Activated T-helper 17 cell treated with anti-CD3 and anti-CD28 coated beads, Interleukin-2, amount 50 U/mL, for 72 hours (primary cell): ENCODE measurements at regions not wholly inside any gene's neighbourhood (a gene's known extent, or its start where the extent isn't known, plus 50 kb on each side); places are given as distances from the start of the nearest gene placed in this dataset.
"Not testable (repeated sequence)": the region's sequence is repeated elsewhere in the genome, so short reads cannot be mapped to it uniquely, and the experiment has no call there.

Experiments
- ATAC-seq: fragments of 150-1000 bp; cut with Tn5 transposase; replicated peaks from 2 replicates; pipeline ENCODE4 v1.10.0; 2021; ENCODE audit warnings: mild to moderate bottlenecking, moderate library complexity
- H3K27ac Mint-ChIP-seq: one replicate; pipeline ENCODE4 v1.8.0; 2022; ENCODE audit warnings: mixed read lengths
- H3K27me3 Mint-ChIP-seq: one replicate; pipeline ENCODE4 v1.8.0; 2022; ENCODE audit warnings: mixed read lengths
- H3K36me3 Mint-ChIP-seq: one replicate; pipeline ENCODE4 v1.8.0; 2022; ENCODE audit warnings: low read depth, mild to moderate bottlenecking, mixed read lengths
- H3K4me1 Mint-ChIP-seq: one replicate; pipeline ENCODE4 v1.8.0; 2022; ENCODE audit warnings: mixed read lengths
- H3K4me3 Mint-ChIP-seq: one replicate; pipeline ENCODE4 v1.8.0; 2022; ENCODE audit warnings: mild to moderate bottlenecking, mixed read lengths
- H3K9me3 Mint-ChIP-seq: one replicate; pipeline ENCODE4 v1.8.0; 2022; ENCODE audit warnings: mixed read lengths

DNA sequence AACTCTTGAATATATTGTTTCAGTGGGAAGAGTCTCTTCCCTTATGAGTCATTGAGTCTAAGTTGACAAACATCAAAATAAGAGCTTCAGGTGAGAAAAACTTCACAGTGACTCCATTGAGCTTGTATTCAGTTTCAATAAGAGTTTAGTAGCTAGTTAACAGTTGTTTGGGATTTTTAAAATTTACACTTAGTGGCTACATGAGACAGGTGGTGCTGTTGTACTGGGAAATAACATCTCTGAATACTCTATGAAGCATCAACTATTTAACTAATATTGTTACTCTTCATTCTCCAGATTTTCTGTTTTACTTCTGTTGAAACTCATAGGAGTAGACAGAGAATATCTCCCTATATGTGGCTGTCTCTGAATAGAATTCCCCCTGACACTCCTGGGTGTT is 1609.1 kb downstream of the C4orf33 start:
- Mint-ChIP-seq H3K4me3 (no peak overlapping the region), H3K4me1 (no peaks in the 10 kb centered on the region), H3K27ac (no peak overlapping the region), H3K9me3 (peaks cover 7% of the 10 kb centered on the region), H3K36me3 (no peaks in the 10 kb centered on the region), H3K27me3 (no peaks in the 10 kb centered on the region)
- no peak for ATAC-seq

- Mint-ChIP-seq H3K9me3 (peaks cover 13% of the 10 kb centered on the region), H3K4me1 (no peaks in the 10 kb centered on the region), H3K36me3 (no peaks in the 10 kb centered on the region), H3K27ac (no peak overlapping the region), H3K4me3 (no peak overlapping the region), H3K27me3 (no peaks in the 10 kb centered on the region)
- ATAC-seq = no peak
Observed at GRCh38 chr4:130712038-130712437, 1616.1 kb downstream of the C4orf33 start.

- no peaks in the 10 kb centered on the region for H3K27me3 Mint-ChIP-seq
- no peaks in the 10 kb centered on the region for H3K4me1 Mint-ChIP-seq
- H3K9me3 Mint-ChIP-seq = peaks cover 9% of the 10 kb centered on the region
- no peak overlapping the region for H3K4me3 Mint-ChIP-seq
- no peak for ATAC-seq
- H3K27ac Mint-ChIP-seq = no peak overlapping the region
- no peaks in the 10 kb centered on the region for H3K36me3 Mint-ChIP-seq
Observed at GRCh38 chr4:130714006-130714405, 1618.1 kb downstream of the C4orf33 start.

- H3K4me1 Mint-ChIP-seq = no peaks in the 10 kb centered on the region
- H3K36me3 Mint-ChIP-seq = no peaks in the 10 kb centered on the region
- ATAC-seq = no peak
- H3K9me3 Mint-ChIP-seq = peaks cover 3% of the 10 kb centered on the region
- H3K27ac Mint-ChIP-seq = no peak overlapping the region
- H3K27me3 Mint-ChIP-seq = no peaks in the 10 kb centered on the region
- H3K4me3 Mint-ChIP-seq = no peak overlapping the region
Observed at GRCh38 chr4:130722361-130722760, 1626.4 kb downstream of the C4orf33 start.

DNA sequence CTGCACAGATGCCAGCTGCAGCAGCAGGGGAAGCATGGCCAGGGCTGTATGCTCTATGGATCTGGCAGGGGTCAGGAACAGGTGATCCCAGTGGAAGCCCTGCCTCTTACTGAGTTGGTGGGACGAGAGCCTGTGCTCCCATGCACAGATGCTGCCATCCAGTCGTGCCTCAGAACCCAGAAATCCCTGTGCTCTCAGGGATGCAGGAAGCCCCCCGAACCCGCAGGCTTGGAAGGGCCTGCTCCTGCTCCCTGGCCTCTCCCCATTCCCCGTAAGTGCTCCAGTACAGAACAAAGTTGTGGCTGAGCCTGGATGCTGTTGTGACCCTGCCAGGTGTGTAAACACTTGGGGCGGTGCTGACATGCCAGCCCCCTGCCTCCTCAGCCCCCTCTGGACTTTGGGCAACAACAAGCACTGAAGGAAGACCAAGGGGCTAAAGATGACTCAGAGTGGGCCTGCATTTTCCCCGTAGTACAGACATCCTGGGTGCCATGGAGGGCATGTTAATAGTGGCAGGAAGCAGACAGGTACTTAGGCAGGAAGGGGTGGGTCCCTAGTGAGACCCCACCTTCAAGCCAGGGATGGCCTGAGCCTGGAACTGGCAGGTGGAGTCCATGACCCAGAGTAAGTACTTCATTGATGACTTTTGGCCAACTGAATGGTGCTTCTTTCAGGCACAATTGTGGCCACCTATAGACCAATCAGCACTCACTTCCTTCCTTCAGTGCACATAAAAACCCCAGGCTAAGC is 1640.7 kb downstream of the C4orf33 start:
- ATAC-seq = no peak
- Mint-ChIP-seq H3K4me1 (no peaks in the 10 kb centered on the region), H3K9me3 (peaks cover 9% of the 10 kb centered on the region), H3K27me3 (no peaks in the 10 kb centered on the region), H3K36me3 (no peaks in the 10 kb centered on the region), H3K27ac (no peak overlapping the region), H3K4me3 (no peak overlapping the region)

DNA sequence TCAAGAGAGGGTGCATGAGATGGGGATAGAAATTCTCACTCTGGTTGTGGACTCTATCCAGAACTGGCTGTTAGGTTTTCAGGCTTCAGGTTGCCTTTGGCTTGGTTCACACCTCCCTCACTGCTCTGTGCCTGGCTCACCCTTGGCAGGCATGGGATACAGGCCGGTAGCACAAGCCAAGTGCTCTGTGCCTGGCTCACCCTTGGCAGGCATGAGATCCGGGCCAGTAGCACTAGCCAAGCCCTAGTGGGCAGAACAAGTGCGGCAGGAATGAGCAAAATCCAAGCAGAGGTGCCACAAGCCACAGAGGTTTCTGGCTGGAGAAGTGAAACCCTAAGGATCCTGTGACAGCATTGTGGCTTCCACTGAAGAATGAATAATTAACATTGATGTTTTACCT is 1642.3 kb downstream of the C4orf33 start:
- no peak overlapping the region for H3K4me3 Mint-ChIP-seq
- no peaks in the 10 kb centered on the region for H3K27me3 Mint-ChIP-seq
- no peak overlapping the region for H3K27ac Mint-ChIP-seq

DNA sequence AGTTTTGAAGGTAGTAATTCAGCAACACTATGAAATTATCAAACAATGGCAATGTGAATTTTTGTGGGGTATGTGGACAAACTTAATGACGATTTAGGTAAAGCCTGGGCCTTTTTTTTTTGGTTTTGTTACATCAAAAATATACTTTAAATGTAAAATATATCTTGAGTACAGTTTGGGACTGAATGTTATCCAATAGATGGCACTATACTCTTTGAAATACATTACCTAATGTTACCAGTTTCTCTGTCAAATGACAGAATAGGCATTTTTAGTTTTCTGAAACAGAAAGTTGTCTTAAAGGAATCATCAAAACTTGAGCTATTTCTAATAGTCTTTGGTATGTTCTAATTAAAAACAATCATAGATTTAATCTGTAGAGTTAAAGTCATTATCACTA is 1651.9 kb downstream of the C4orf33 start:
- no peak for ATAC-seq
- Mint-ChIP-seq H3K4me3 (no peak overlapping the region), H3K4me1 (no peaks in the 10 kb centered on the region), H3K9me3 (peaks cover 5% of the 10 kb centered on the region), H3K27me3 (no peaks in the 10 kb centered on the region), H3K27ac (no peak overlapping the region), H3K36me3 (no peaks in the 10 kb centered on the region)

More for the DNA sequence above, 1642.3 kb downstream of the C4orf33 start:
- no peak for ATAC-seq
- Mint-ChIP-seq H3K4me1 (no peaks in the 10 kb centered on the region), H3K36me3 (no peaks in the 10 kb centered on the region), H3K9me3 (peaks cover 14% of the 10 kb centered on the region)

DNA sequence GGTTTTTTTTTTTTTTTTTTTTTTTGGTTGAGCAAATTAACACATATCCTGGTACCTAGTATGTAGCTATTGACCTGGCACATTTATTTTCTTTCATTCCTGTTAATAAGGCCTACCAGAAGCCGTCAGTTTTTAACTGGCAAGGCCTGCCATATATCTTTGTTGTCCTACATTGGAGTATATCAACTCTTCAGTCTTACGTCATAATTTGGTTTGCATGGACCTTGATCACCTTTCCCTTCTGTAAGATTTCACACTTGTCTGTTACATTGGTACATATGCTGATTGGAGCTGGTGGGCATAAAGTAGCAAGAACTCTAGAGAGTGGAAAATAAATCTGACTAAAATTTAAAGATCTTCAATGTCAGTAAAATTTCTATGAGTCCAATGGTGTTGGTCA is 1658.0 kb downstream of the C4orf33 start:
- Mint-ChIP-seq H3K4me1 (no peaks in the 10 kb centered on the region), H3K27me3 (no peaks in the 10 kb centered on the region), H3K9me3 (peaks cover 13% of the 10 kb centered on the region), H3K27ac (no peak overlapping the region), H3K36me3 (no peaks in the 10 kb centered on the region), H3K4me3 (no peak overlapping the region)
- no peak for ATAC-seq

- H3K4me3 Mint-ChIP-seq = no peak overlapping the region
- no peak for ATAC-seq
- peaks cover 10% of the 10 kb centered on the region for H3K9me3 Mint-ChIP-seq
- H3K27me3 Mint-ChIP-seq = no peaks in the 10 kb centered on the region
- H3K4me1 Mint-ChIP-seq = no peaks in the 10 kb centered on the region
- H3K36me3 Mint-ChIP-seq = no peaks in the 10 kb centered on the region
- H3K27ac Mint-ChIP-seq = no peak overlapping the region
Observed at GRCh38 chr4:130760246-130760645, 1664.3 kb downstream of the C4orf33 start.

GRCh38 chr4:130767384-130767783 is 1671.4 kb downstream of the C4orf33 start:
- H3K27me3 Mint-ChIP-seq, H3K4me3 Mint-ChIP-seq, H3K36me3 Mint-ChIP-seq, ATAC-seq, H3K27ac Mint-ChIP-seq, H3K4me1 Mint-ChIP-seq: not testable (repeated sequence)
- H3K9me3 Mint-ChIP-seq = peaks cover 28% of the 10 kb centered on the region

DNA sequence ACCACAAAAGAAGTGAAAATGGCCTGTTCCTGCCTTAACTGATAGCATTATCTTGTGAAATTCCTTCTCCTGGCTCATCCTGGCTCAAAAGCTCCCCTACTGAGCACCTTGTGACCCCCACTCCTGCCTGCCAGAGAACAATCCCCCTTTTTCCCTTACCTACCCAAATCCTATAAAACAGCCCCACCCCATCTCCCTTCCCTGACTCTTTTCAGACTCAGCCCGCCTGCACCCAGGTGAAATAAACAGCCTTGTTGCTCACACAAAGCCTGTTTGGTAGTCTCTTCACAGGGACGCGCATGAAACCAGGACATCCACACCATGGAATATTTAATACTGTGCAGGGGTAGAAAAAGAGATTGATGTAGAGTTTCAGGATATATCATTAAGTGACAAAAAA is 1677.0 kb downstream of the C4orf33 start:
- H3K4me1 Mint-ChIP-seq, H3K36me3 Mint-ChIP-seq, H3K27ac Mint-ChIP-seq, H3K4me3 Mint-ChIP-seq, H3K27me3 Mint-ChIP-seq, ATAC-seq: not testable (repeated sequence)
- peaks cover 41% of the 10 kb centered on the region for H3K9me3 Mint-ChIP-seq

- ATAC-seq = no peak
- H3K27ac Mint-ChIP-seq = no peak overlapping the region
- no peaks in the 10 kb centered on the region for H3K4me1 Mint-ChIP-seq
- H3K9me3 Mint-ChIP-seq = peaks cover 14% of the 10 kb centered on the region
- no peak overlapping the region for H3K4me3 Mint-ChIP-seq
- no peaks in the 10 kb centered on the region for H3K27me3 Mint-ChIP-seq
- no peaks in the 10 kb centered on the region for H3K36me3 Mint-ChIP-seq
Observed at GRCh38 chr4:130808492-130808891, 1712.5 kb downstream of the C4orf33 start.

- Mint-ChIP-seq H3K4me3 (no peak overlapping the region), H3K27ac (no peak overlapping the region), H3K27me3 (no peaks in the 10 kb centered on the region), H3K9me3 (peaks cover 22% of the 10 kb centered on the region), H3K4me1 (no peaks in the 10 kb centered on the region), H3K36me3 (no peaks in the 10 kb centered on the region)
- no peak for ATAC-seq
Observed at GRCh38 chr4:130812117-130812765, 1716.3 kb downstream of the C4orf33 start.

GRCh38 chr4:130814896-130815295 is 1718.9 kb downstream of the C4orf33 start:
- H3K4me1 Mint-ChIP-seq = no peaks in the 10 kb centered on the region
- H3K27ac Mint-ChIP-seq = no peak overlapping the region
- ATAC-seq = no peak
- H3K27me3 Mint-ChIP-seq = no peaks in the 10 kb centered on the region
- H3K9me3 Mint-ChIP-seq = peaks cover 14% of the 10 kb centered on the region
- no peak overlapping the region for H3K4me3 Mint-ChIP-seq
- H3K36me3 Mint-ChIP-seq = no peaks in the 10 kb centered on the region

DNA sequence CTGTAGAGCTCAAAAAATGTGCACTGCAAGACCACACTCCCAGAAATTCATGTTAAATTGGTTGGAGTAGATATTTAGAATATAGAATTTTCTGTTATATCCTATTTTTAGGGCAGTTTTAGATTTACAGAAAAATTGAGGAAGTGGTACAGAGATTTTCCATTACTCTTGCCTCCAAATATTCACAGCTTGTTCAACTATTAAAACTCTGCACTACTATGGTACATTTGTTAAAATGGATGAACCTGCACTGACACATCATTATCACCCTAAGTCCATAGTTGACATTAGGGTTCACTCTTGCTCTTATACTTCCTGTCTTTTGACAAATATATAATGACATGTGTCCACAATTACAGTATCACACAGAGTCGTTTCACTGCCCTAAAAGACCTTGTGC is 1724.5 kb downstream of the C4orf33 start:
- Mint-ChIP-seq H3K27ac (no peak overlapping the region), H3K27me3 (no peaks in the 10 kb centered on the region), H3K4me1 (no peaks in the 10 kb centered on the region), H3K9me3 (peaks cover 12% of the 10 kb centered on the region), H3K4me3 (no peak overlapping the region), H3K36me3 (no peaks in the 10 kb centered on the region)
- ATAC-seq = no peak
